Kidney tubule cell (primary cell): ENCODE measurements at regions not wholly inside any gene's neighbourhood (a gene's known extent, or its start where the extent isn't known, plus 50 kb on each side); places are given as distances from the start of the nearest gene placed in this dataset.

Experiments
- DNase-seq: peaks from one replicate; pipeline ENCODE4 v3.0.0-alpha.2; 2018; ENCODE audit warnings: low spot score

DNA sequence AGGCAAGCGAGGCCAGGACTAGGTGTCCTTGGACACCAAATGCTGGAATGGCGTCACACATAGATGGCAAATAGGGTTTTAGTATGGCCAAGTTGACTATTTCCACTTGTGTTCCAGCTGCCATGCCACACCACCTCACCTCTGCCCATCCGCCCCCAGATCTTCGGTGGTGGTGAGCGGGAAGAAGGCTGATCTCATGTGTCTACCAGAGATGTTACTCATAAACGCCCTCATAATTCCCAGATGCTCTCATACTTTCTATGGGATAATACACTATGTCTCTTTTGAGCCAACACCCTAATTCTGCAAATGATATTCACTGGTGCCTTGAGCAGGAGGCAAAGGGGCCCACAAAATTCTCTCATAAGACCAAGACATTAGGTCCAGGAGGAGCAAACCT, 281.1 kb upstream of the FN1 start:
- DNase-seq: no peak

DNA sequence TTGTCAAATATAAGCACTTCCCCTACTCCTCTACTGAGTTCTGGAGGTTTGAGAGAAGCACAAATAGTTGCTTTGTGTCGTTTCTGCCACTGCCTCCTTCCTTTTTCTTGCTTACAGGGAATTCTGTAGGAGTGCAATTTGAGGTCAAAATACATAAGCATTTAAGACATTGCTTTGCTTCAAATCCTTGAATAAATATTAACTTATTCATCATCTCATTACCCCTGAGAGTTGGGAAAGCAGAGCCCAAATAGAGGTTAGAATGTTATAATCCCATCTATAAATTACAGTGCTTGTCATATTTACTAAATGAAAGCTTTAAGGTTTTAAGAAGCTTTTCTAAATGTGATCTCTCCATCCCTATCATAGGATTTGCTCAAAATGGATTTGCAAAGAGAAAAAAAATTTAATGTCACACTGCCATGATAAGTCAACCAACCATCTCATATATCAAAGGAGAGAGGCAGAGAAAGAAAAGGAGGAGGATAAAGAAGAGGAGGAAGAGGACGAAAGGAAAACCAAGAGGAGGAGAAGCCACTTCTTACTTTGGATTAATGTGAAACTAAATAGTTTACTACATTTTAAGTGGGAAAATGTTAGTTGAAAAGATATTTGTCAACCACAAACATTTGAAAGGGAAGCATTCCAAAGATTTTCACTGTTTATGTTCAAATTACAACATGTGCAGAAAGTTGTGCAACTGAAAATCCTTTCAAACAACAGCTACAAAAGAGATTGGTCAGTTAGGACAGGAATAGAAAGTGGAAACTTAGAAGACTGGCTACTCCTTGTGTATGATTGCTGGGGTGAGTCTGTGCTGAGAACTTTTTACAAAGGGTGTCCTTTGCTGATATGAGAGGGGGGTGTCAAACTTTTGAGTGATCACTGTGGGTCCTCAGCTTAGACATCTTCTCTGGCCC, 277.3 kb upstream of the FN1 start:
- DNase-seq: peak; percentile 82

DNA sequence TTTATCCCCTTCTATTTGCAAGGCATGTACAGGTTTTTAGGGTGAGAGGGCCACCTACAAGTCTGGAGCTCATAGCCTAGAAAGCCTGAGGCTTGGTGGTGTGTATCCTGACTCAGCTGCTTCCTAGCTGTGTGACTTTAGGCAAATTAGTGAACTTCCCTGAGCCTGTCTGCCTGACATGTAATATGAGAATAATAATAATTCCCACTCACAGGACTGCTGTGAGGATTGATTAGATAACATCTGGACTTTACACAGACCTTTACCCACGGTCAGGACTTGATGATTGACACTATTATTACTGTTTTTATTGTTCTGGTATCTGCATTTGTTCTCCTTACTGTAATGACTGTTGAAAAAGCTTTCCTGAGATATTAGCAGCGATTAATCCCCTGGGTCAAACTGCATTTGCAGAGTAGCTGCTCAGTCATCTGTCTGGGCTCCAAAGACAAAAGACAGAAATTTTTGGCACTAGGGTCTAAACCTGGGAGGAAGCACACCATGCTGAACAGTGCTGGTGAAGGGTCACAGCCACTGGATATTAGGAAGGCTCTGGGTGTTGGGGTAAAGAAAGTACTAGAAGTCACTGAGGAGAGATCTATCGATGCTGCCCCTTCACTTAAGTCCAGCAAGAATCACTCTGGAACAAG, 276.5 kb upstream of the FN1 start:
- DNase-seq: peak; percentile 68

DNA sequence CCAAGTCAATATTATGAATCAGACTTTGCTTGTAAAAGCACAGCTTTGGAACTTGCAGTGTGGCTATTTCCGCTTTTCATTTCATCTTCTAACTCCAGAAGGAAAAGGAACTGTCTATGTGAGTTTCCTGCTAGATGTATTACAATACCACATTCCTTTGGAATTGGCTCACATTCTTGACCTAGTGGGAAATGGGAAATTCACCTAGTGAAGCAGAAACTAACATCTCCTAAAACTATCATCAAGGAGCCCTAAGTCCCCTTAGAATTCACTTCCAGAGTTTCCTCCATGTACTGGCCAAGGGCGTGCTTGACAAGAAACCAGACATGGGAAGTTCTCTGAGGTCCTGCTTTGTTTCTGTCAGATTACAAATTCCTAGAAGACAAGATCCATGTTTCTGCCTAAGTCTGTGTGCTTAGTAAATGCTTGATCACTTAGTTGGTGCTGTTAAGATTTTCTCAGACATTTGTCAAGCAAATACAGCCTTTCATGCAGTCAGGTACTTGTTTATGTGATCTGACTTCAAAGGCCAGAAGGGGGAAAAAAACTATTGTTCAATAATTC, 275.7 kb upstream of the FN1 start:
- peak; percentile 95 for DNase-seq

DNA sequence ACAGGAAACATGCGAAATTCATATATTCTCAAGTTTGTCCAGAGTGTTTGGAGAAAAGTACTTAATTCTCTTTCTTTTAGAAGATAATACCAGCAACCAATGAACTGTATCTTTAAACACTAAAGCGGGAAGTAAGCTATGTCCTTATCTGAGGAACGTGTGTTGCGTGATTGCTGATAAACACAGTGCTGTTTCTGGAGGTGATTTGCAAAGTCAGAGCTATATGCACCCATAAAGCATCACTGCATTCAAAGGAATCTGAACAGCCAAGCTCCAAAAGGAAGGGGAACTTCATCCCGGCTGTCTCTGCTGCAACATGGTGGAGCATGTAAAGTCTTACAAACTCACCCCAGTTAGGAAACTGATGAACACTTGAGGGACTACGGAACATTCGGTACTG, 271.7 kb upstream of the FN1 start:
- no peak for DNase-seq

DNA sequence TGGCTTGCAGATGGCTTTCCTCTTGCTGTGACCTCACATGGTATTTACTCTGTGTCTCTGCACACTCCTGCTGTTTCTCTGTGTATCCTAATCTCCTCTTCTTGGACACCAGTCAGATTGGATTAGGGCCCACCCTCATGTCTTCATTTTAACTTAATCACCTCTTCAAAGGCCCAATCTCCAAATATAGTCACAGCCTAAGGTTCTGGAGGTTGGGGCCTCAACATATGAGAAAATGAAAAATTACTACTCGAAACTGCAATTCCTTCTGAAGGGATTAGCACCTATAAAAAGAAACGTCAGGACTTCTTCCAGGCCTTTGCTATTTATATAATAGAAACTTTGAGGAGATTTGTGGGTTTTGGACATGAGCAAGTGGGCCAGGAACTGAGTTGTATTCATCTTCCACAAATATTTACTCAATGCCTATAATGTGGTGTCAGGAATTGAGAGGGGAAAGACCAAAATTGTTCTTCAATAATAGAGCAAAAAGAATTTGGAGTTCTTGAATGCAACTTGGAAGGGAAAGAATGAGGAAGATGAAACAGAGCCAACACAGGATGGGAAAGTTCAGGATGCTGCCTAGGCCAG, 270.0 kb upstream of the FN1 start:
- DNase-seq: no peak

DNA sequence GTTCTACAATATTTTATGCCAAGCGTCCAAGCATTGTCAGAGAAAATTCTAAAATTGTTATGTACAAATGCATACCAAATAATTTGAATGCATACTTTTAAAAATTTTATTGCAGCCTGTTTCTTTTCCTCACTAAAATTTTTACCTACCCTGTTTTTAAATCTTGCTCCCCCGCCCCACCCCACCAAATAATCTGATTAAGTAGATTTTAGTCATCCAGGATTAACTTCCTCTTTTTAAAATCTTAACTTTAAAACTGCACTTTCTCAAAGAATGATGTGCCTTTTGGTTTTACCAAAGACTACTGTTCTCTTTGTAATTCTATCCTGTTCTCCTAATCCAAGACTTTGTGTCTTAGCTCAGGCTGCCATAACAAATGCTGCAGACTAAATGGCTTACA, 269.4 kb upstream of the FN1 start:
- no peak for DNase-seq

DNA sequence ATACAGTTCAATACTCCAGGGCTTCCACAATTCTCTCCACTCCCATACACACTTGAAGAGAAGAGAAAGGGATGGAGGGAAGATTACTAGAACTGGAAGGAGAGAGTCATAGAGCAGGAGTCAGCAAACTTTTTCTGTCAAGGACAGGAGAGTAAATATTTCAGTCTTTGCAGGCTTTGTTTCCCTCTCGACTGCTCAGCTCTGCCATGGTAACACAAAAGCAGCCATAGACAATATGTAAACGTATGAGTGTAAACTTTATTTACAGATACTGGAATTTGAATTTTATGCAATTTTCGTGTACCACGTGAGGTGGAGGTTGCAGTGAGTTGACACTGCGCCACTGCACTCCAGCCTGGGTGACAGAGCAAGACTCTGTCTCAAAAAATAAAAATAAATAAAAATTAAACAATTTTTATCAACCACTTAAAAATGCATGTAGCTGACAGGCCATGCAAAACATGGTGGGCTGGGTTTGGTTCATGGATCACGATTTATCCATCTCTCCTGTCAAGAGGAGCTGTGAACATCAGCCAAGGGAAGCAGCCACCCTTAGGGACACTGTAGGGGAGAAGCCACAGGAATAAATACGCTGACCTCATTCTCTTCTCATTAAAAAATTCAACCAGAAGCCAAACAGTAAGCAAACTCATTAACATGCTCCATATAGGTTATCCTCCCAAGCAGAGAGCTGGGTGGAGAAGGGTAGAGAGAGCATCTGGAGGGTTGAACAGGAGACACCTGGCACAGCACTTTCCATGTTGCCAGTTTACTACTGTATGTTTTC, 266.4 kb upstream of the FN1 start:
- DNase-seq: no peak

DNA sequence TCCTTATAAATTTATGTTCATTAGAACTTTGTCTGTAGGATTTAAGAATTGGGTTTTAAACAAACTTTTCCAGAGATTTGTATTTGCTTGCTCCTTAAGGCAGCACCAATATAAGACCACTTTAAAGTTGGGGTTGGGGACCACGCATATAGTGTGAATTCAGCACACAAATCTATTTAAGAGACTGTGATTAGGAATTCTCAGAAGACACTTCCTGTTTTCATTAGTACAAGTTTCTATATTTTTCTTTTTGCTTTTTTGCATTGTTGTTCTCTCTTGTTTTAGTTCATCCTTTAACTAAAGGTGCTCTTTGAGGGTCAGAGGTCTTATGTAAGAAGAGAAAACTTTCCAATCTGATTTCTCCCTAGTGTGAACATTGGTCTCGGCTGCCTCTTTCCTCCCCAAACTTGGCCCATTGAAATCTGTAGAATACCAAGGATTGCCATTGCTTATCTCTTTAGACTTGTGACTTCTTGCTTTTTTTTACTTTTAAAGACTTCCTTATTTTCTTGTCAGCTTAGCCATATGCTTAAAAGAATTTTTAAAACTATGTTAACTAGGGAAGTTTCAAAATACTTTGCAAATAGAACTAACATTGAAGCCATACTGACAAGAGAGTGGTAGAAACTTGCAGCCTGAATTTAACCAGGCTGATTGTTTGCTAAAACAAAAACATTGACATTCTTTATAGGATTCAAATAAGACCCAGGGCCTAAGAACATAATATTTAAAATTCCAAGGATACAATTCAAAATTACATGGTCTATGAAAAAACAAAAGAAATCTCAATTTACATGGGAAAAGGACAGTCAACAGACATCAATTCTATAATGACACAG, 264.1 kb upstream of the FN1 start:
- DNase-seq: no peak

DNA sequence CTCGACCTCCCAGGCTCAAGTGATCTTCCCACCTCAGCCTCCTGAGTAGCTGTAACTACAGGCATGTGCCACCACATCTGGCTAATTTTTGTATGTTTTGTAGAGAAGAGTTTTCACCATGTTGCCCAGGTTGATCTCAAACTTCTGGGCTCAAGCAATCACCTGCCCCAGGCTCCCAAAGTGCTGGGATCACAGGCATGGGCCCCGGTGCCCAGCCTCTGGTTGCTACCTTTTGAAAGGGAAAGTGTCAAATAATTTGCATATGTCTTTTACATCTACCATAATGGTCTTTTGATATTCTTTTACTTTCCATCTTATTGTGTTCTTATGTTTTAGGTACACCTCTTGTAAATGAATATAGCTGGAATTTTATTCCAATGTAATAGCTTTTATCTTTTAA, 263.1 kb upstream of the FN1 start:
- no peak for DNase-seq

DNA sequence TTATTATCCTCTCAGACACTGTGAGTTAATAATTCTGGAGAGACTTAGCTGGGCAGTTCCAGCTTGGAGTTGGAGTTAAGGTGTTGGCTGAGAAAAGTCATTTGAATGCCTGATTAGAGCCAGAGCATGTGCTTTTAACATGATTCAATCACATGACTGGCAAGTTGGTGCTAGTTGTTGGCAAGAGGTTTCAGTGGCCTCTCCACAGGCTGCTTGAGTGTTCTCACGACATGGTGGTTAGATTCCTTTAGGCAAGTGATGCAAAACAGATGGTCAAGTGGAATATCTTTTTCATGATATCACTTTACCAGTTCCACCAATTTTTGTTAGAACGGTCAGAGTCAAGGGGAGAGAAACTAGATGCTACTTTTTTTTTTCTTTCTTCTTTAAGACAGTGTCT, 262.7 kb upstream of the FN1 start:
- peak; percentile 100 for DNase-seq

DNA sequence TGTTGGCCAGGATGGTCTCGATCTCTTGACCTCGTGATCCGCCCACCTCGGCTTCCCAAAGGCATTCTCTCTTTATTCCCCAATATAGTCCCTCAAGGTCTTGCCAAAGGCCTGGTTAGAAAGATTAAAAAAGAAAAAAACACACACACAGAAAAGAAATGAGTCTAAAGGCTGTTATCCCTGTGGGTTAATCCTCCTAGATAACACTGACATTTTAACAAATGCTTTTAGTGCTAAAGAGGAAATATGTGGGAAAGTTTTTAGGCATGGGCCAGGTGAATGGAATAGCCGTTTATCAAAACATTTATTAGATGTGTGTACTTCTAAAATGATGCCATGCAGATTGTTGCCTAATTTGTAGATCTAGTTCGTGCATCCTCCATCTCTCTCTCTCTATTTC, 261.6 kb upstream of the FN1 start:
- DNase-seq: no peak

DNA sequence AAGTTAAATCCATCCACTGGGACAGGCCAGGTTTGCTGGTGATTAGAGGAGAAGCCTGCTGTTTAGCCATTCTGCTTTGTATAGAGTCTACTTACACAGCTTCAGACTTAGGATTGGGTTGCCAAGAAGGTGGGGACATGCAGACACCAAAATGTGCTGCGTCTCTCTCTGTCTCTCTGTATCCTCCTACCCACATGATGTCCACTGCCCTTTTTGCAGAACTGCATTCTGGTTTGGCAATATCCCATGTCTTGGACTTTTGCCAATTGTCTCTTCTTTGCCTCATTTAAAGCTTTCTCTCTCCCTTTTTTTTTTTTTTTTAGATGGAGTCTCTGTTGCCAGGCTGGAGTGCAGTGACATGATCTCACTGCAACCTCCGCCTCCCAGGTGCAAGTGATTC, 261.1 kb upstream of the FN1 start:
- no peak for DNase-seq

DNA sequence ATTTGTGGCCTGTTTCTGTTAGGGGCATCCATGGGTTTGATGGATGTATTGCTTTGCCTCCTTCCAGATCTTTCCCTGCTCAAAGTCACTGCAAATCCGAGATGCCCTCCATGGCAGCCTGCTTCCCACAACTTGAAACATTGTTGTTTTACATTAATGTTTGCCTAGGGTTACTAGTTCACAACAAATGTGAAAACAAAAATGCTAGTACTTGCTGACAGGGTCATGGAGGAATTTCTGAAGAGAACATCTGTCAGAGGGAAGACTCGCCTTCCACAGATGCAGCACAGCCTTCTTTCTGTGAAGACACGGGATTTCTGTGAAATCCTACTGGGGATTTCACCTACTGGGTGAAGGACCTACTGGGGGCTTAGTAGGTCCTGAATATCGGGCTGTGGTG, 260.0 kb upstream of the FN1 start:
- DNase-seq: peak; percentile 51

DNA sequence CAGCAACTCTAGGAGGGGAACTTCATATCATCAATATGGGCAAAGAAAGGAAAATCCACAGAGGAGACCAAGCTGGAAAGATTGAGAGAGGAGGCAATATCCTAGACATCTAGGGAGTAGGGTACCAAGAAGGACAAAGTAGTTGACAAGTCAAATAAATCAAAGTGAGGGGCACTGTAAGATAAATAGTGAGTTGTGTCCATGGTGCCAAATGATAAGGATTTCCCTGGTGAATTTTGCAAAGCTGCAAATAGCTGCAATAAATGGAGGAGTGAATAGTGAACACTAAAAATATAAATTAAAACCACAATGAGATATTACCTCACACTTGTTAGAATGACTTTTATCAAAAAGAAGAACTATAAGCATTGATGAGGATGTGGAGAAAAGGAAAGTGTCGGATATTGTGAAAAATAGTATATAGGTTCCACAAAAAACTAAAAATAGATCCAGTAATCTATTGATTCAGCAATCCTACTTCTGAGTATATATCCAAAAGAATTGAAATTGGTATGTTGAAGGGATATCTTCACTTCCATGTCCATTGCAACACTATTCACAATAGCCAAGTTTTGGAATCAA, 258.2 kb upstream of the FN1 start:
- DNase-seq: no peak

DNA sequence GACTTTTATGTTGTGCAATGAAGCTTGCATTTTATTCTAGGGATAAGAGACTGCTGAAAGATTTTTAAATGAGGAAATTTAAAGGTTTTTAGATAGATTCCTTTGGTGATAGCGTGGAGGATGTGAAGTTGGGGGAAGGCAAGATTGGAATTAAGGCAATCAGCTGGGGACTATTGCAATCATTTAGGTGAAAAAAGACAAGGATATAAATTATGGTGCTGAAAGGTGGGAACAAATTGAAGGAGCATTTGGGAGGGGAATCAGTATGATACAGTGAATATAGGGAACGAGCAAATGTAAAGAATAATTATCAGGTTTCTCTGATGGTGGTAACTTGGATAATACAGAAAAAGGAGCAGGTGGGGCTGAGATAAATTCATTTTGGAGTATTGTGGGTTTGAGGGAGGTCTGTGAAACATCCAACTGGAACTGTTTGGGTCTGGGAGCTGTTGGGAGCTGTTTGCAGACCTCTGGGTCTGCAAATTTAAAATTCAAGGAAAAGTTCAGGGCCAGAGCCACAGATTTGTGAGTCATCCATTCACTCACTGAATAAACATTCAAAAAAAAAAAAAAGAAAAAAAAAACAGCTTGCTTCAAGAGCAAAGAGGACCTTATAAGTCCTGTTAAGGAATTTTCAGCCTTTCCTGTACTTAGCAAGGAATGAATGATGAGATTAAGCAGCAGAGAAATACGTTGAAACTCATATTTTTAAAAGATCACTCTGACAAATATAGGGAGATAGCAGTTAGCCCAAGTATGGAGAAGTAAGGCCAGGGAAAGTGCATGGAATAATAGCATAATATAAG, 257.5 kb upstream of the FN1 start:
- peak; percentile 88 for DNase-seq

DNA sequence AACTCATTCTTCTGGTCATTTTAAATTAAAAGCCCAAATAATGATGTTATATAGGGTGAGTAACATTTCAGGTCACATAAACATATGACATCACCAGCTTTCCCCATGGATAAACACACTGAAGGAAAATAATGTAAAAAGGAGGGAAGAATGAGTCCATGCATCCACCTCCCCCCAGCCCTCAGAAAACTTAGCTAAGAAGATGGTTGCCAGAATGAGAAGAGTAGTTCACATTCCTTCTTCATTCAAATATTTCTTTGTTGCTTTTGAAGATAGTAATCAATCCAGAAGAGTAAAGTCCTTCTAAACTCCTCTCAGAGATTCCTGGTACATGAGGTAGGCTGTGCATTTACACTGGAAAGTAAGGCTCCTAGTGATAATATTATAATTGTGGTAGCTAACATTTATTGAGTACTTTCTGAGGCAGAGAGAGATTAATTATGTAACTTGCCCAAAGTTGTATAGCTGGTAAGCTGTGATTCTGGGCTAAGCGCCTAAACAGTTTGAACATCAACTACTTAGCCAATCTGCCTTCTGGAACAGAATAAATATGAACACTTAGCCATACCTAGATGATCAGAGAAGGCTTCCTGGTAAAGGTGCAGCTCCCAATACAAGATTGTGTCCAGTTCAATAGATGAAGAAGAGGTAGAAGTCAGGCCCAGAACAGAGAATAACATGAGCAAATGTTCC, 256.7 kb upstream of the FN1 start:
- DNase-seq: peak; percentile 47

DNA sequence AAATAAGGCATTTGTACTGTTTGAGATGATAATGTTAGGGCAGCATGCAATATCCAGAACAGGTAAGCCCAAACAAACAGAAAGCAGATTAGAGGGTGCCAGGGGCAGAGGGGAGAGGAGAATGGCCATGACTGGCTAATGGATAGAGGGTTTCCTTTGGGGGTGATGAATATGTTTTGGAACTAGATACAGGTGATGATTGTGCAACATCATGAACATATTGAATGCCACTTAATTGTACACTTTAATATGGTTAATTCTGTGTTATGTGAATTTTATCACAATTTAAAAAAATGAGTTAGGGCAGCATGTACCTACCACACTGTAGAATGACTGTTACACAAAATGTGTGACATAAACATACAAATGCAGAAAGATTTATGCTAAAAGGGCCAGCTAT, 255.5 kb upstream of the FN1 start:
- no peak for DNase-seq
